K562 (cell line): ENCODE measurements at regions not wholly inside any gene's neighbourhood (a gene's known extent, or its start where the extent isn't known, plus 50 kb on each side); places are given as distances from the start of the nearest gene placed in this dataset.

ENCODE experiments used
- ATAC-seq: fragments of 200-7000 bp; cut with Tn5 transposase; 3 replicates; pipeline ENCODE4 v1.9.1; 2020; ENCODE audit warnings: moderate library complexity
- BruUV-seq: library from RNA; stranded (reverse); fragments of 400-500 nt; replicated peaks from 2 replicates; lab custom pipeline; 2021; lab: Mats Ljungman, UMichigan
- CTCF ChIA-PET: fragments of 300-600 bp; formaldehyde crosslinking; extraction: SDS; loops from one replicate; lab custom pipeline; 2021; ENCODE audit warnings: low intra/inter-chr PET ratio; lab: Yijun Ruan, JAX
- POLR2A ChIA-PET: fragments of 300-600, 350-650 bp; sonication (Branson Sonifier 250); formaldehyde crosslinking; extraction: SDS; loops from one replicate; lab custom pipeline; 2021; ENCODE audit warnings: antibody characterized with exemption, inconsistent platforms; lab: Yijun Ruan, JAX
- DNase-seq, 4 experiments: peaks; one replicate each; pipeline versions ENCODE4 v3.0.0 to v3.0.0-alpha.2; 2011 to 2018; ENCODE audit warnings: low spot score in 3 of 4, mixed read lengths in 3 of 4; ENCODE audit errors: extremely low read depth in 1 of 4
- FAIRE-seq: peaks from 2 replicates; lab custom pipeline; 2011; peaks lifted over from hg19 to GRCh38; lab: Jason Lieb, UNC
- H2AFZ ChIP-seq: 2 replicates; pipeline ENCODE4 v1.6.0; 2011; ENCODE audit warnings: low read depth, low read length, control low read depth, inconsistent platforms
- H3K27ac ChIP-seq: fragments of 200-600 bp; 3 replicates; pipeline ENCODE4 v1.8.0; 2011; ENCODE audit warnings: low read depth, mild to moderate bottlenecking, control low read depth, inconsistent platforms, low read length, moderate library complexity, mixed read lengths; ENCODE audit errors: extremely low read depth
- H3K27me3 ChIP-seq, 2 experiments: fragments of 300-600 bp in 1 of 2; 2 replicates in 1 of 2; 3 replicates in 1 of 2; pipeline versions ENCODE4 v1.6.0 to v1.8.0; 2011; ENCODE audit warnings: inconsistent platforms in 2 of 2, low read length in 2 of 2, mild to moderate bottlenecking in 1 of 2, mixed read lengths in 1 of 2, moderate library complexity in 1 of 2; ENCODE audit not compliant: control insufficient read depth in 2 of 2, insufficient read depth in 2 of 2
- H3K36me3 ChIP-seq: fragments of 300-600 bp; 3 replicates; pipeline ENCODE4 v1.8.0; 2011; ENCODE audit warnings: mild to moderate bottlenecking, low read length, inconsistent platforms; ENCODE audit not compliant: control insufficient read depth, insufficient read depth
- H3K4me1 ChIP-seq, 2 experiments: fragments of 200-600 bp in 1 of 2; replicated peaks in 1 of 2; 2 replicates in 1 of 2; 3 replicates in 1 of 2; pipeline versions ENCODE4 v1.5.1 to v1.8.0; 2011; ENCODE audit warnings: inconsistent platforms in 2 of 2, low read length in 2 of 2, mild to moderate bottlenecking in 1 of 2, mixed read lengths in 1 of 2, moderate library complexity in 1 of 2; ENCODE audit not compliant: control insufficient read depth in 2 of 2, insufficient read depth in 2 of 2
- H3K4me2 ChIP-seq: 2 replicates; pipeline ENCODE4 v1.6.1; 2011; ENCODE audit warnings: low read length, control low read depth, inconsistent platforms, mixed read lengths; ENCODE audit not compliant: insufficient read depth
- H3K4me3 ChIP-seq: fragments of 200-600 bp; sonication (generic), shearing (Covaris generic); 2 replicates; pipeline ENCODE4 v1.5.1; 2016; ENCODE audit warnings: control low read depth, inconsistent platforms
- H3K79me2 ChIP-seq: fragments of 200-600 bp; 3 replicates; pipeline ENCODE4 v1.8.0; 2011; ENCODE audit warnings: low read length, inconsistent platforms; ENCODE audit not compliant: control insufficient read depth, insufficient read depth
- H3K9ac ChIP-seq, 2 experiments: 2 replicates each; pipeline versions ENCODE4 v1.6.0 to v1.6.1; 2011; ENCODE audit warnings: low read depth in 2 of 2, low read length in 2 of 2, control low read depth in 1 of 2, inconsistent platforms in 1 of 2, mild to moderate bottlenecking in 1 of 2, mixed read lengths in 1 of 2; ENCODE audit not compliant: insufficient read depth in 1 of 2
- H3K9me1 ChIP-seq: one replicate; pipeline ENCODE4 v1.6.0; 2011; ENCODE audit warnings: inconsistent platforms, mild to moderate bottlenecking, low read length, moderate library complexity; ENCODE audit not compliant: control insufficient read depth, insufficient read depth
- H3K9me3 ChIP-seq: replicated peaks from 2 replicates; pipeline ENCODE4 v1.5.1; 2011; ENCODE audit warnings: low read depth, low read length, inconsistent platforms; ENCODE audit not compliant: control insufficient read depth, insufficient read depth
- H4K20me1 ChIP-seq: replicated peaks from 2 replicates; pipeline ENCODE4 v1.6.1; 2011; ENCODE audit warnings: low read length, inconsistent platforms, mixed read lengths; ENCODE audit not compliant: control insufficient read depth, insufficient read depth
- CSDE1 ChIP-seq, 2 experiments: fragments of 450-650 bp; IDR thresholded peaks; 2 replicates each; pipeline ENCODE4 v1.6.1; 2016; ENCODE audit warnings: mild to moderate bottlenecking in 1 of 2
- ELF2 ChIP-seq: fragments of 250-450 bp; sonication (Bioruptor Pico); IDR thresholded peaks from 2 replicates; pipeline ENCODE4 v1.5.0; 2021; ENCODE audit warnings: mild to moderate bottlenecking
- HNRNPH1 ChIP-seq: fragments of 200-400 bp; formaldehyde crosslinking; optimal IDR thresholded peaks from 2 replicates; pipeline ENCODE3; 2017; ENCODE audit warnings: low read depth, mild to moderate bottlenecking, low read length, moderate library complexity
- NRF1 ChIP-seq, 2 experiments: fragments of 450-650 bp; IDR thresholded peaks in 1 of 2; conservative IDR thresholded peaks in 1 of 2; 2 replicates each; pipeline ENCODE4 v1.6.1; 2014; ENCODE audit warnings: mild to moderate bottlenecking in 2 of 2
- SPI1 ChIP-seq: IDR thresholded peaks from 2 replicates; pipeline ENCODE4 v1.6.1; 2011; ENCODE audit warnings: low read depth, low read length, control low read depth, borderline replicate concordance
- ZFP36 ChIP-seq: fragments of 150-350 bp; IDR thresholded peaks from 2 replicates; pipeline ENCODE4 v1.6.1; 2018; ENCODE audit warnings: low read length, low read depth; ENCODE audit not compliant: partially characterized antibody
- WGBS: fragments of 100-300 bp; shearing (Covaris generic); methylation state at CpG from one replicate; pipeline ENCODE4 v1.1.6; 2016; ENCODE audit warnings: low coverage, mixed read lengths; ENCODE audit not compliant: insufficient coverage; ENCODE audit errors: missing lambda C conversion rate; 5-methylcytosine and 5-hydroxymethylcytosine counted together
- in situ Hi-C: fragments of 300-500 bp; cut with MboI; formaldehyde crosslinking; loops from 4 replicates; pipeline ENCODE4 v1.15.0; 2018; ENCODE audit warnings: inconsistent platforms, mixed read lengths
- intact Hi-C: fragments of 100-400 bp; cut with micrococcal nuclease; formaldehyde crosslinking; loops from 2 replicates; pipeline ENCODE4 v1.14.2; 2022

- TF ChIP-seq ELF2 (CRISPR knock-in tag) (no peak), SPI1 (no peak), HNRNPH1 (no peak), CSDE1 (IDR thresholded peaks at IDR 0.05) (no peak)
These were observed 52.3 kb downstream of the CCDC54 start (continued) for GRCh38 chr3:107429320-107430181.

- TF ChIP-seq NRF1 (conservative IDR thresholded peaks at IDR 0.05 in 1 of 2, IDR thresholded peaks at IDR 0.05 in 1 of 2), result 0 out of 4 replicates have a peak, but pooled peaks of 1 of the 2 experiments have one; percentile 7
- TF ChIP-seq ZFP36, result no peak
- H3K36me3 ChIP-seq, result no peaks in the 10 kb centered on the region
- H4K20me1 ChIP-seq, result no peaks in the 10 kb centered on the region
- FAIRE-seq (no peak), ATAC-seq (no peak), DNase-seq (no peak)
- H3K9ac ChIP-seq, result peak overlapping the region in 1 of 2 experiments; percentile 78; a peak in 1 of 4 replicates
- intact Hi-C loops (loop anchor here (5.0 kb wide), 1 partner anchor 92 kb away; the partner anchor contains the start of gene BBX), in situ Hi-C loops (no loop called here)
- no peaks in the 10 kb centered on the region for H3K9me1 ChIP-seq
- BruUV-seq, result no TSS peak
- ChIA-PET CTCF (no interaction called here), POLR2A (no interaction called here)
- H3K4me1 ChIP-seq, result peaks cover 0 to 16% of the 10 kb centered on the region in 2 experiments; a peak in 2 of 5 replicates
- H3K27me3 ChIP-seq, result no peaks in the 10 kb centered on the region
- 34% methylated on average over 17 of the region's 23 CpGs for WGBS
- H3K4me2 ChIP-seq, result no peak overlapping the region
- no peaks in the 10 kb centered on the region for H3K79me2 ChIP-seq
- H2AFZ ChIP-seq, result peak overlapping the region; percentile 51; the same call in 1 of the 2 replicates
- no peaks in the 10 kb centered on the region for H3K9me3 ChIP-seq
- no peak overlapping the region for H3K4me3 ChIP-seq
- no peak overlapping the region for H3K27ac ChIP-seq
These were observed 53.2 kb downstream of the CCDC54 start for GRCh38 chr3:107430214-107430995.
